Gastroesophageal sphincter (tissue), 3 donors: ENCODE measurements at regions not wholly inside any gene's neighbourhood (a gene's known extent, or its start where the extent isn't known, plus 50 kb on each side); places are given as distances from the start of the nearest gene placed in this dataset.

Experiments
- CTCF ChIP-seq, 4 experiments: fragments of 200-600 bp in 2 of 4; fragments of 450-650 bp in 2 of 4; sonication (generic) in 1 of 4; IDR thresholded peaks; one replicate each; pipeline ENCODE4 v1.5.1; 2017 to 2019; ENCODE audit warnings: antibody characterized with exemption in 4 of 4, mild to moderate bottlenecking in 2 of 4, moderate library complexity in 2 of 4
- EP300 ChIP-seq: sonication (generic); formaldehyde crosslinking; IDR thresholded peaks from one replicate; pipeline ENCODE4 v1.6.1; 2017; ENCODE audit warnings: antibody characterized with exemption, mild to moderate bottlenecking
- POLR2A ChIP-seq, 2 donors: fragments of 450-650 bp; IDR thresholded peaks; one replicate each; pipeline ENCODE4 v1.6.1; 2017; ENCODE audit warnings: antibody characterized with exemption in 2 of 2, mild to moderate bottlenecking in 2 of 2, moderate library complexity in 1 of 2
- POLR2AphosphoS5 ChIP-seq: sonication (generic); formaldehyde crosslinking; IDR thresholded peaks from one replicate; pipeline ENCODE4 v1.6.1; 2017; ENCODE audit warnings: antibody characterized with exemption

- TF ChIP-seq POLR2AphosphoS5 (no peak), CTCF (IDR thresholded peaks at IDR 0.05) (no peak), EP300 (no peak), POLR2A (IDR thresholded peaks at IDR 0.05) (no peak)
Measured at GRCh38 chr2:42941633-42942176, 149.3 kb upstream of the HAAO start.
